ENCODE measurements at regions not wholly inside any gene's neighbourhood (a gene's known extent, or its start where the extent isn't known, plus 50 kb on each side); places are given as distances from the start of the nearest gene placed in this dataset.

DNA sequence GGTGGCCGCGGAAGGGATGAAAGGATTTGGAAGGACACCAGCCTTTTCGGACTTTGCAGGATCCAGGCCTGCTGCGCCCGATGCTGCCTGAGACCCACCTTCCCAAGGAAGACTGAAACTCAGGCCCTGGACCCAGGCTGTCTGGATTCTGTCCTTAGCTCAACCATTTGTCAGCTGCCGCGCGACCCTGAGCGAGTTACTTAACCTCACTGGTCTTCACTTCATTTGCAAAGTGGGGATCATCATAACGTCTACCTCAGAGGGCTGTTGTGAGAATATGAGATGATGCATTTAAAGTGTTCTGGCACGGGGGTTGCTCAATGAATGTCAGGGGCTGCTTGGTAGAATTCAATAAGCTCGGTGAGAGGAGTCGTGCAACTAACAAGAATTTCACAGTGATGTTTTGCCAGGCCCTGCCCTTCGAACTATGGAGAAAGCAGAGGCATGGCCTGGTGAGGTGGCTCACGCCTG lies 104.2 kb upstream of the PRDM1 start:
- DNase-seq (ENCODE audit: low read depth), result no peak
- TF ChIP-seq, protein P1, sequence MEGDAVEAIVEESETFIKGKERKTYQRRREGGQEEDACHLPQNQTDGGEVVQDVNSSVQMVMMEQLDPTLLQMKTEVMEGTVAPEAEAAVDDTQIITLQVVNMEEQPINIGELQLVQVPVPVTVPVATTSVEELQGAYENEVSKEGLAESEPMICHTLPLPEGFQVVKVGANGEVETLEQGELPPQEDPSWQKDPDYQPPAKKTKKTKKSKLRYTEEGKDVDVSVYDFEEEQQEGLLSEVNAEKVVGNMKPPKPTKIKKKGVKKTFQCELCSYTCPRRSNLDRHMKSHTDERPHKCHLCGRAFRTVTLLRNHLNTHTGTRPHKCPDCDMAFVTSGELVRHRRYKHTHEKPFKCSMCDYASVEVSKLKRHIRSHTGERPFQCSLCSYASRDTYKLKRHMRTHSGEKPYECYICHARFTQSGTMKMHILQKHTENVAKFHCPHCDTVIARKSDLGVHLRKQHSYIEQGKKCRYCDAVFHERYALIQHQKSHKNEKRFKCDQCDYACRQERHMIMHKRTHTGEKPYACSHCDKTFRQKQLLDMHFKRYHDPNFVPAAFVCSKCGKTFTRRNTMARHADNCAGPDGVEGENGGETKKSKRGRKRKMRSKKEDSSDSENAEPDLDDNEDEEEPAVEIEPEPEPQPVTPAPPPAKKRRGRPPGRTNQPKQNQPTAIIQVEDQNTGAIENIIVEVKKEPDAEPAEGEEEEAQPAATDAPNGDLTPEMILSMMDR (IDR thresholded peaks at IDR 0.05; ENCODE audit: low read depth, low read length, missing control alignments), result no peak
- peak overlapping the region; percentile 38 for H3K4me3 ChIP-seq (ENCODE audit: low read depth, low read length)
- in situ Hi-C loops (cut with HindIII; ENCODE audit: low sequenced_read_pairs), result no loop called here

DNA sequence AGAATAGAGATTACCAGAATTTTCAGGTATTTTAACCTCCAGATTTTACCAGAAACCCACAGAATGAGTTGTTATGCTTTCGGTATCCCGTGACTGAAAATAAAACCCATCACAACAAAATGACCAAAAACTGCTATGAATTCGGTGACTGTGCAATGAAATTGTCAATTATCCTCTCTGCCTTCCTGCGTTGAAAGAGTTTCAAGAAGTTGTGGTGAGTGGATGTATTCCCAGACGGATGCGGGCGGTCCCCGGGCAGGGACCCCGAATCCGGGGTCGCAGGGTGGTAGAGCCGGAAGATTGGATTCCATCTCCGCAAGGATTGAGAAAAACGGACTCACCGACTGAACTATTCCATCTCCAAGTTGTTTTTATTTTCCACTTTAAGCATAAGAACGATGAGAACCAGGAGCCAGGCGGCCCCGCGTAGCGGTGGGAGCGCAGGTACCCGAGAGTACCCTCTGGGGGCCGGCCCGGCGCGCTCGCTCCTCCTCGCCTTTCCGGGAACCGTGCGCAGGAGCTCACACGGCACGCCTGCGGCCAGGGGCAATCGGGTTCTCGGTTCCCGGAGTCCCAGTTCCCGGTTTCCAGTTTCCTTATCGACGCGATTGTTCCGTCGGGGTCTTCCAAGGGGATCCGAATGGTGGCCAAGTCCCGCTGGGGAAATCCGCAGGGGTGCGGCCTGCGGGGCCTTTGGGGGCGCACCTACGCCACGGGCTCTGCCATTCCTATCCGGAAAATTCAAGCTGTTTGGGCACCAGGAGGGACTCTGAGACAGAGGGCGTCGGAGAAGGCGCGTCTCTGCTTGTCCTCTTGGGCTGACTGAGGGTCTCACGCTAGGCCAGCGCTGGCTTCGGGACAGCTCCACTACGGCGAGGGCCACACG lies 104.9 kb upstream of the PRDM1 start:
- in situ Hi-C loops (cut with HindIII; ENCODE audit: low sequenced_read_pairs), result no loop called here
- DNase-seq (ENCODE audit: low read depth), result no peak
- peak overlapping the region; percentile 38 for H3K4me3 ChIP-seq (ENCODE audit: low read depth, low read length)
- TF ChIP-seq, protein P1 (IDR thresholded peaks at IDR 0.05; ENCODE audit: low read depth, low read length, missing control alignments), result no peak

DNA sequence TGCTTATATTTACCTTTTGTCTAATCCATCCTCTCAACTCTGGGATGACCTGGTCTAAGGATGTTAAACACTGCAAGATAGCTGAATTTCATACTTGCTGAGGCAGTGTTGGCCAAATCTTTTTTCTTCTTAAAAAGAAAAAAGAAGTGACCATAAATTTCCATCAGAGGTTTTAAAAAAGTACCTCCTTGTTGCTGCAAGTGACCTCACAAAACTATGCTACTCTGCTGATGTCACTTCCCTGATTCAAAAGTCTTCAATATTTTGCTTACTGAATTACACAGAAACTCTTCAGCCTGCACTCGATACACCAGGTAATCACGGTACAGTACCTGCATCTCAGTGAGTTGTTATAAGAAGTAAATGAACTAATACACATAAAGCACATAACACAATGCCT lies 107.2 kb upstream of the PRDM1 start:
- in situ Hi-C loops (cut with HindIII; ENCODE audit: low sequenced_read_pairs), result no loop called here
- TF ChIP-seq, protein P1 (IDR thresholded peaks at IDR 0.05; ENCODE audit: low read depth, low read length, missing control alignments), result no peak
- H3K4me3 ChIP-seq (ENCODE audit: low read depth, low read length), result no peak overlapping the region
- no peak for DNase-seq (ENCODE audit: low read depth)

DNA sequence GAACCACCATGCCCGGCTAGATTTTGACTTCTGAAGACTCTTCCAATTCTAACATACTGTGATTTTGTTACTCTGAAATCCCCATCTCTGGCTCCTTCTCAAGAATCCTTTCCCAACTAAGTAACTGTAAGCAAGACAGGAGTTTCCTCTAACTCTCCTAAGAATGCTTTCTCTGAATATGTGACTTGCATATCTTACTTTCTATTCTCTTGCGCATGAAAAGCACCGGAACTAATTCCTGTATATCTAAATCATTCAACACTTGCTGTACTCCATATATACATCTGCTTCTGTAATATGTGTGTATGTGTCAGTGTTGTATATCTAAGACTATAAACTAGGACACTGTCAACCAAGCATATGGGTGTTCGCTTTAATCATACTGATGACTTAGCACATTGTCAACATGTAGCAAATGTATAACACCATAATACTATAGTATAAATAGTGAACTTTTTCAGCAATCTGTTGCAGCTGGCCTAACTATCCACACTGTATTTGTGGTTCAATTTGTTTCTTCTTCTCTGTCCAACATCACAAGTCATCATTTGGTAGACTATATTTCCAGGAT lies 108.1 kb upstream of the PRDM1 start:
- TF ChIP-seq, protein P1 (IDR thresholded peaks at IDR 0.05; ENCODE audit: low read depth, low read length, missing control alignments), result no peak
- in situ Hi-C loops (cut with HindIII; ENCODE audit: low sequenced_read_pairs), result no loop called here
- no peak overlapping the region for H3K4me3 ChIP-seq (ENCODE audit: low read depth, low read length)
- no peak for DNase-seq (ENCODE audit: low read depth)

DNA sequence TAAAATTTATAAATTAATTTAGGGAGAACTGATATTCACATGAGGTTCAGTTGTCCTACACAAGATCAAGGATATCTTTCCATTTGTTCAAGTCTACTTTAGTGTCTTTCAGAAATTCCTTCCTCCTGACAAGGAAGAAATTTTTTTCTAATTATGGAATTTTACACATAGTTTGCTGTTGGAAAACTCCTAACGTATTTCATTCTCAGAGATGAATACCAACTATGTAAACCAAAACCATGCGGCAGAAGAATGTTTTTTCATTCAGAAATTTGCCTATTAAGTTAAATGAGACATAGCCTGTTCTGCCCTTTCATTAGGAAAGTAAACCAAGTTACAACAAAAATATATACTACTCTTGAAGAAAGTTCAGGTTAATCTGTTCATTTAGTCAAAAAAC lies 111.2 kb upstream of the PRDM1 start:
- no peak for DNase-seq (ENCODE audit: low read depth)
- TF ChIP-seq, protein P1 (IDR thresholded peaks at IDR 0.05; ENCODE audit: low read depth, low read length, missing control alignments), result no peak
- in situ Hi-C loops (cut with HindIII; ENCODE audit: low sequenced_read_pairs), result no loop called here
- H3K4me3 ChIP-seq (ENCODE audit: low read depth, low read length), result no peak overlapping the region

DNA sequence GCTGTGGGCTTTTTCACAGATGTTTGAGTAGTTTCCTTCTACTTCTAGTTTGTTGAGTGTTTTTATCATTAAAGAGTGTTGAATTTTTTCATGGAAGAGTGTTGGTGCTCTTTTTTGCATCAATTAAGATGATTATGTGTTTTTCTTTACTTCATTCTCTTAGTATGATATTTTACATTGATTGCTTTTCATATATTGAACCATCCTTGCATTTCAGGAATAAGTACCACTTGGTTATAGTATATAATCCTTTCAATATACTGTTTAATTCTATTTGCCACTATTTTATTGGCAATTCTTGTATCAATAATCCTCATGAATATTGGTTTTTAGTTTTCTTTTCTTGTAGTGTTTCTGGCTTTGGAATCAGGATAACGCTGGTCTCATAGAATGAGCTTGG lies 113.7 kb upstream of the PRDM1 start:
- TF ChIP-seq, protein P1 (IDR thresholded peaks at IDR 0.05; ENCODE audit: low read depth, low read length, missing control alignments), result no peak
- in situ Hi-C loops (cut with HindIII; ENCODE audit: low sequenced_read_pairs), result no loop called here
- no peak overlapping the region for H3K4me3 ChIP-seq (ENCODE audit: low read depth, low read length)
- DNase-seq (ENCODE audit: low read depth), result no peak
